ELR (cell line): ENCODE measurements at regions not wholly inside any gene's neighbourhood (a gene's known extent, or its start where the extent isn't known, plus 50 kb on each side); places are given as distances from the start of the nearest gene placed in this dataset.

Source experiments
- DNase-seq: peaks from one replicate; pipeline ENCODE4 v3.0.0-alpha.2; 2015; ENCODE audit warnings: low read depth

- no peak for DNase-seq
Observed at GRCh38 chr3:72300621-72301020, 515.7 kb upstream of the PROK2 start.

DNA sequence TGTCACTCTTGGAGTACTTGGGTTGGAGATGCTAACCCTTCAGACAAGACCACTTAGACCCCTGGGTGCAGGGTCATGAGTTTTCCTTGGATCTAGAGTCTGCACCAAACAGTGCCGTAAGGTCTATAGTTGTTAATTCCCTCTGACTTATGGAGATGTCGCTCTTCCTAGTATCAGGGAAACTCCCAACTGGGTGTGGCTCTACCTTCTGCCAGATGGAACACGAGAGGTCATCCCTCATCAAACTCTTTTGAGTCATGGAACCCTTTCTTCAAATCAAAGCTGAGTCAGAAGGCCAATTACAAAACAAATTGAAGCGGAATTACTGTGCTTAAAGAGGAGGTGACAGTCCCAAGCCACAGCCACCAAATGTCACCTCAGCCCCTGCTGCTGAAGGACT is 514.9 kb upstream of the PROK2 start:
- DNase-seq, result peak; percentile 6

- DNase-seq, result peak; percentile 45
Observed at GRCh38 chr3:72299321-72299802, 514.4 kb upstream of the PROK2 start.

GRCh38 chr3:72298201-72299152 is 513.5 kb upstream of the PROK2 start:
- DNase-seq, result no peak

DNA sequence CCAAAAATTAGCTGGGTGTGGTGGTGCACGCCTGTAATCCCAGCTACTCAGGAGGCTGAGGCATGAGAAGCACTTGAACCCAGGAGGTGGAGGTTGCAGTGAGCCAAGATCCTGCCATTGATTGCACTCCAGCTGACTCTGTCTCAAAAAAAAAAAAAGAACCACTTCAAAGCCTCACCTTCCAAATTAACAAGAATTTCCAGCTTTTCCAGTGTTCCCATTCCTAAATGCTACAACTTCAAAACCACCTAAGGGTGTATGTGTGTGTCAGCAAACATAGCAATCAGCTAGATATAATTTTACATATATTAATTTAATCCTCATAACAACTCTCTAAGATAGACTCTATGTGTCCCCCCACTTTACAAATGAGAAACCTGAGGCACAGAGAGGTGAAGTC is 512.5 kb upstream of the PROK2 start:
- DNase-seq, result no peak

GRCh38 chr3:72296477-72297111 is 511.6 kb upstream of the PROK2 start:
- no peak for DNase-seq

- no peak for DNase-seq
Observed at GRCh38 chr3:72295962-72296450, 511.1 kb upstream of the PROK2 start.

GRCh38 chr3:72295276-72295961 is 510.5 kb upstream of the PROK2 start:
- no peak for DNase-seq

- no peak for DNase-seq
Observed at GRCh38 chr3:72290859-72291638, 506.1 kb upstream of the PROK2 start.

- no peak for DNase-seq
Observed at GRCh38 chr3:72289692-72290071, 504.7 kb upstream of the PROK2 start.

GRCh38 chr3:72288955-72289691 is 504.2 kb upstream of the PROK2 start:
- DNase-seq, result peak; percentile 6

DNA sequence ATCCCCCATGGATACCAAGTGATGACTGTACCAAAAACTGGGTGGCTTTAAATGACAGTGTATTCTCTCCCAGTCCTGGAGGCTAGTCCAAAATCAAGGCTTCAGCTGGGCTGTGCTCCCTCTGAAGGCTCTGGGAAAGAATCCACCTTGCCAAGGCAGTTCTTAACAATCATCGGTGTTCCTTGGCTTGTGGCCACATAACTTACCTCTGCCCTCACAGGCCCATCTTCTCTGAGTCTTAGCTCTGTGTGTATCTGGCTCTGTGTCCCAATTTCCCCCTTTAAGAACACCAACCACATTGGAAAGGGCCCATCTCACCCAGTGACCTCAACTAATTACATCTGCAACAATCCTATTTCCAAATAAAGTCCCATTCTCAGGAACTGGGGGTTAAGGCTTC is 503.0 kb upstream of the PROK2 start:
- no peak for DNase-seq

- DNase-seq, result no peak
Observed at GRCh38 chr3:72285502-72285901, 500.6 kb upstream of the PROK2 start.

GRCh38 chr3:72284471-72284870 is 499.5 kb upstream of the PROK2 start:
- no peak for DNase-seq

DNA sequence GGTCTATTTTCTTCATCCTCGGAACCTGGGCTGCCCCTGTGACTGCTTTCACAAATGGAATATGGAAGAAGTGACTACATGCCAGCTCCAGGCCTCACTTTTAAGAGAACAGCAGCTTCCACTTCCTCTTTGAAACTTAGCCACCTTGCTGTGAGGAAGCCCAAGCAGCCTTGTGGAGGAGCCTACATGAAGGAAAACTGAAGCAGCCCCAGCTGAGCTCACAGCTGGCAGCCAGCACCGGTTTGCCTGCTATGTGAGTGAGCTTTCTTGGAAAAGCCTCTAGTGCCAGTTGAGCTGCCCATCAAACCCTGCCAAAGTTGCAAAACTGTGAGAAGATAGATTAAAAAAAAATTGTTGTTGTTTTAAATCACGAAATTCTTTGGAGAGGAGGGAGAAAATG is 498.0 kb upstream of the PROK2 start:
- no peak for DNase-seq

DNA sequence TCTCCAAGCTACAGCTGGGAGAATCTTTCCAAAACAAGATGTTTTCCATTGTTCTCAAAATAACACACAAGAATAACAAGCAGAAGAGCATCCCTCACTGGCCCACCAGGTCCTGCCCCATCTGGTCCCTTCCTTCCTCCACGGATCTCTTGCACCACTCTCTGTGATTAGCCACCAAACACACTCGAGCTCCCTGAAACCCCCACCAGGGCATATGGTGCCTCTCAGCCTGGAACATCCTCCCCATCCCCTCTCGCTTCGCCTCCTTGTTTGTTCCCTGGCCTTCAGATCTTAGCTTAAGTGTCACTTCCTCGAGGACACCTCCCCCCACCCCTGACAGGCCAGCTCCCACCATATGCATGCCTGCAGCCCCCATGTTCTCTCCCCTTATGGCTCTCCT is 496.6 kb upstream of the PROK2 start:
- DNase-seq, result no peak

- DNase-seq, result no peak
Observed at GRCh38 chr3:72280876-72281275, 495.9 kb upstream of the PROK2 start.

DNA sequence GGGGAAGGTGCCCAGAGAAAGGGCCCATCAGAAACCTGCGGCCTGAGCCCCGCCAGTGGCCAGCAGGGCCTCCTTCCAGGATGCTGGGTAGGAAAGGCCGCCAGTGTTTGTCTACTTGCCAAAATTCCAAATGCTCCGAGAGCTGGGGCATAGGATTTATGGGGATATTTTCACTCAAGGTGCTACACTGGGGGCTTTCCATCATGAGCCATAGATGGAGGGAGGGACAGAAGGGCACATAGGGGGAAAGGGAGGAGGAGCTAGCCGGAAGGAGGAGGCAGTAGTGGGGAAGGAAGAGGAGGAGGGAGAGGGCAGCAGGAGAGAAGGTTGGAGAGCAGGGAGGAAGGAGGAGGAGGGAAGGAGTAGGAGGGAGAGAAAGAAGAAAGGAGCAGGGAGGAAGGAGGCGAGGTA is 494.7 kb upstream of the PROK2 start:
- no peak for DNase-seq

DNA sequence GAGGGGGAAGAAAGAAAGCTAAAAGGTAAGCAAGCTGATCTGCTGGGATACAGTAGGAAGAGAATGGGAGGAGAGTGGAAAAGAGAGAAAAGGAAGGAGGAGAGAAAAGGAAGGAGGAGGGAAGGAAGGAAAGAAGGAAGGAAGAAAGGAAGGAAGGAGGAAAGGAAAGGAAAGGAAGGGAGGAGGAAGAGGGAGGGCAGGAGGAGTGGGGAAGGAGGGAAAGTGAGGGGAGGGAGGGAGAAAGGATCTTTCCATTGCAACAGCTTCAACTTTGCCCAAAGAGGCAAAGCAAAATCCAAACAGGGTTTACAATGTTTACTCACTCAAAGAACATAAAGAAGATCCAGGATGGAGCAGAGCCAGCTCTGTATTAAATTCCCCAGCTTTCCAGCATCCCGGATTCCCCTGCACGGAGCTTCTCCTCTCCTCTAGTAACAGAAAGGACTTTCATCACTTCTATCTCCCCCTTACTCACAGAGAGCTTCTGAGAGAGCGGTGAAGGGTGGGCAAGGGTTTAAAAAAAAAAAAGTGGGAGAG is 494.2 kb upstream of the PROK2 start:
- DNase-seq, result no peak

DNA sequence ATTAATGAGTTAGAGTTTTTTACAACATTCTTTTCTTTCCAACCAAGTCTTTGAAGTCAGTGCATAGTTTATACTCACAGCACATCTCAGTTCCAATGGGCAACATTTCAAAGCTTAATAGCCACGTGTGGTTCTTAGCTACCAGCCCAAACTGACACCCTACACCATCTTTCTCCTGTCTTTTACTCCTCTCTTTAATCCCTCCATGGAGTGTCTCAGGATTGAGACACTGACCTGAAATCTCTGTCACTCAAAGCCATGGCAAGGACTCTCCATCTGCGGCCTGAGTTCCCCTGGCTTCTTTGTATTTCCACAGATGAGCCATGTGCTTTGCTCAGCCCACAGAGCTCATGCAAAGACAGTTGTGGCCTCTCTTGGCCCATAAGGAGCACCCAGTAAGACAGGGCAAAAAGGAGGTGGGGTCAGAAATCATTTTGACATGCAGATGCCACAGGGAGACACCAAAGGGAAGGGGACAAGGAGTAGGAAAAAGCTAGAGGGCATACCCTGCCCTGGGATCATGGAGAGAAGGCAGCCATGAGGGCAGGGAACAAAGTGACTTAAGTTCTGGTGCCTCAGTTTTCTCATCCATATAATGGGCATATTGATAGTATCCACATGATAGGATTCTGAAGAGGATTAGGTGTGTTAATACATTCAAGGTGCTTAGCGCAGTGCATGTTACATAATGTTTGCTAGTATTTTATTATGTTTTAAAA is 493.6 kb upstream of the PROK2 start:
- no peak for DNase-seq
